GM04504 (cell line): ENCODE measurements at regions not wholly inside any gene's neighbourhood (a gene's known extent, or its start where the extent isn't known, plus 50 kb on each side); places are given as distances from the start of the nearest gene placed in this dataset.

Experiments
- DNase-seq: peaks from one replicate; pipeline ENCODE4 v3.0.0-alpha.2; 2012; ENCODE audit warnings: low read depth

- DNase-seq, result no peak
Observed at GRCh38 chr4:136754810-136755530, 777.3 kb downstream of the PCDH18 start.

- no peak for DNase-seq
Observed at GRCh38 chr4:136751556-136751955, 780.7 kb downstream of the PCDH18 start.

- DNase-seq, result no peak
Observed at GRCh38 chr4:136750897-136751296, 781.4 kb downstream of the PCDH18 start.

GRCh38 chr4:136749989-136750388 is 782.3 kb downstream of the PCDH18 start:
- no peak for DNase-seq

- DNase-seq, result no peak
Observed at GRCh38 chr4:136748773-136749172, 783.5 kb downstream of the PCDH18 start.

- no peak for DNase-seq
Observed at GRCh38 chr4:136748165-136748564, 784.1 kb downstream of the PCDH18 start.

GRCh38 chr4:136743238-136743637 is 789.1 kb downstream of the PCDH18 start:
- no peak for DNase-seq

GRCh38 chr4:136742333-136742732 is 790.0 kb downstream of the PCDH18 start:
- no peak for DNase-seq

- DNase-seq, result no peak
Observed at GRCh38 chr4:136741468-136741867, 790.8 kb downstream of the PCDH18 start.

GRCh38 chr4:136740326-136740725 is 792.0 kb downstream of the PCDH18 start:
- no peak for DNase-seq

- DNase-seq, result no peak
Observed at GRCh38 chr4:136737066-136737465, 795.2 kb downstream of the PCDH18 start.

GRCh38 chr4:136731025-136731424 is 801.3 kb downstream of the PCDH18 start:
- no peak for DNase-seq

GRCh38 chr4:136725286-136726081 is 806.8 kb downstream of the PCDH18 start:
- DNase-seq, result no peak

- no peak for DNase-seq
Observed at GRCh38 chr4:136713140-136713539, 819.2 kb downstream of the PCDH18 start.

GRCh38 chr4:136709897-136710296 is 822.4 kb downstream of the PCDH18 start:
- DNase-seq, result no peak

- no peak for DNase-seq
Observed at GRCh38 chr4:136706942-136707341, 825.4 kb downstream of the PCDH18 start.

- no peak for DNase-seq
Observed at GRCh38 chr4:136699905-136700304, 832.4 kb downstream of the PCDH18 start.

- DNase-seq, result no peak
Observed at GRCh38 chr4:136691607-136692006, 840.7 kb downstream of the PCDH18 start.

GRCh38 chr4:136690360-136690759 is 841.9 kb downstream of the PCDH18 start:
- DNase-seq, result no peak

- DNase-seq, result no peak
Observed at GRCh38 chr4:136687596-136687995, 844.7 kb downstream of the PCDH18 start.

GRCh38 chr4:136687118-136687517 is 845.2 kb downstream of the PCDH18 start:
- no peak for DNase-seq

- DNase-seq, result no peak
Observed at GRCh38 chr4:136680761-136681160, 851.5 kb downstream of the PCDH18 start.

- no peak for DNase-seq
Observed at GRCh38 chr4:136680271-136680670, 852.0 kb downstream of the PCDH18 start.

- no peak for DNase-seq
Observed at GRCh38 chr4:136670265-136670664, 862.0 kb downstream of the PCDH18 start.
